GM18867 (cell line): ENCODE measurements at regions not wholly inside any gene's neighbourhood (a gene's known extent, or its start where the extent isn't known, plus 50 kb on each side); places are given as distances from the start of the nearest gene placed in this dataset.

Experiments
- ATAC-seq: cut with Tn5 transposase; IDR thresholded peaks from one replicate; pipeline ENCODE4 v1.9.1; 2021; ENCODE audit warnings: mild to moderate bottlenecking, moderate library complexity; ENCODE audit not compliant: unreplicated experiment

- no peak for ATAC-seq
Observed at GRCh38 chr9:118832371-118832770, 536.9 kb downstream of the BRINP1 start.

- no peak for ATAC-seq
Observed at GRCh38 chr9:118836891-118837290, 532.3 kb downstream of the BRINP1 start.

- ATAC-seq = no peak
Observed at GRCh38 chr9:118871531-118871930, 497.7 kb downstream of the BRINP1 start.

GRCh38 chr9:118882684-118883083 is 486.6 kb downstream of the BRINP1 start:
- no peak for ATAC-seq

- ATAC-seq = no peak
Observed at GRCh38 chr9:118883411-118883810, 485.8 kb downstream of the BRINP1 start.

GRCh38 chr9:118891213-118891612 is 478.0 kb downstream of the BRINP1 start:
- ATAC-seq = no peak

GRCh38 chr9:118896324-118897000 is 472.8 kb downstream of the BRINP1 start:
- no peak for ATAC-seq

- ATAC-seq = no peak
Observed at GRCh38 chr9:118918180-118918579, 451.1 kb downstream of the BRINP1 start.

- no peak for ATAC-seq
Observed at GRCh38 chr9:118928722-118929121, 440.5 kb downstream of the BRINP1 start.

- no peak for ATAC-seq
Observed at GRCh38 chr9:118929287-118929686, 439.9 kb downstream of the BRINP1 start.

GRCh38 chr9:118931941-118932340 is 437.3 kb downstream of the BRINP1 start:
- no peak for ATAC-seq

- no peak for ATAC-seq
Observed at GRCh38 chr9:118938581-118938980, 430.7 kb downstream of the BRINP1 start.

- no peak for ATAC-seq
Observed at GRCh38 chr9:118940473-118940872, 428.8 kb downstream of the BRINP1 start.

- ATAC-seq = no peak
Observed at GRCh38 chr9:118946669-118947068, 422.6 kb downstream of the BRINP1 start.

- ATAC-seq = no peak
Observed at GRCh38 chr9:118954857-118955256, 414.4 kb downstream of the BRINP1 start.

- ATAC-seq = no peak
Observed at GRCh38 chr9:118957585-118957984, 411.6 kb downstream of the BRINP1 start.

- no peak for ATAC-seq
Observed at GRCh38 chr9:118959366-118959765, 409.9 kb downstream of the BRINP1 start.

GRCh38 chr9:118961857-118962256 is 407.4 kb downstream of the BRINP1 start:
- no peak for ATAC-seq

GRCh38 chr9:118962426-118962825 is 406.8 kb downstream of the BRINP1 start:
- ATAC-seq = no peak

GRCh38 chr9:118963674-118964073 is 405.6 kb downstream of the BRINP1 start:
- no peak for ATAC-seq

GRCh38 chr9:118967901-118968300 is 401.3 kb downstream of the BRINP1 start:
- no peak for ATAC-seq

- no peak for ATAC-seq
Observed at GRCh38 chr9:118975736-118976135, 393.5 kb downstream of the BRINP1 start.

- ATAC-seq = no peak
Observed at GRCh38 chr9:118976160-118976559, 393.1 kb downstream of the BRINP1 start.
